ENCODE measurements at regions not wholly inside any gene's neighbourhood (a gene's known extent, or its start where the extent isn't known, plus 50 kb on each side); places are given as distances from the start of the nearest gene placed in this dataset.

- dilution Hi-C loops (cut with MboI; ENCODE audit: extremely low pct_ligation_motif_present, low sequenced_read_pairs) (no loop called here), intact Hi-C loops (cut with micrococcal nuclease) (loop anchor here (1.0 to 5.0 kb wide), 6 partner anchors 10 to 193 kb away; no protein-coding TSS in a partner anchor)
- Histone ChIP-seq H3K27me3 (ENCODE audit: control insufficient read depth in 2 of 2, insufficient read depth in 2 of 2, low read length in 2 of 2) (no peaks in the 10 kb centered on the region), H3K9me1 (replicated peaks; ENCODE audit: control insufficient read depth, extremely low read depth, insufficient read depth, low read length) (no peaks in the 10 kb centered on the region), H3K4me2 (ENCODE audit: insufficient read depth, low read length) (peak overlapping the region; percentile 77), H3K27ac (ENCODE audit: insufficient read depth, low read depth, low read length) (peak overlapping the region; percentile 100), H3K9ac (replicated peaks; ENCODE audit: extremely low read depth, insufficient read depth, low read length) (peak overlapping the region; percentile 100), H3K79me2 (ENCODE audit: control insufficient read depth, insufficient read depth, low read length) (peaks cover 67% of the 10 kb centered on the region), H3K9me3 (replicated peaks; ENCODE audit: control insufficient read depth, insufficient read depth, low read length) (no peaks in the 10 kb centered on the region), H4K20me1 (replicated peaks; ENCODE audit: control insufficient read depth, extremely low read depth, insufficient read depth, low read length) (no peaks in the 10 kb centered on the region), H2AFZ (ENCODE audit: low read depth, low read length) (no peak overlapping the region), H3K4me3 (replicated peaks in 1 of 3; ENCODE audit: insufficient read depth in 1 of 3, low read depth in 1 of 3, low read length in 3 of 3) (peak overlapping the region in 2 of 3 experiments; percentile 14 to 42), H3K4me1 (ENCODE audit: control insufficient read depth, extremely low read depth, insufficient read depth, low read length) (peaks cover 63% of the 10 kb centered on the region), H3K36me3 (ENCODE audit: control insufficient read depth in 2 of 2, extremely low read depth in 1 of 2, insufficient read depth in 2 of 2, low read length in 2 of 2) (no peaks in the 10 kb centered on the region)
- FAIRE-seq = no peak
- TF ChIP-seq GATA2 (IDR thresholded peaks at IDR 0.05; ENCODE audit: insufficient read depth, insufficient read length, low read depth, low read length) (no peak), FOS (IDR thresholded peaks at IDR 0.05; ENCODE audit: borderline replicate concordance, insufficient read depth, low read length) (peak; percentile 47)
- TSS peak; percentile 48 for BruUV-seq (replicated peaks)
- peak; percentile 33 for DNase-seq (ENCODE audit: low read depth, low spot score)
- POLR2A ChIA-PET = interaction anchor here (0.6 to 4.3 kb wide), 8 partner anchors 8 to 87 kb away, joined by 3 to 33 read pairs (median 4); no protein-coding TSS in a partner anchor
- CTCF ChIA-PET = interaction anchor here (0.7 to 13.7 kb wide), 10 partner anchors 8 to 155 kb away, joined by 3 to 160 read pairs (median 4); no protein-coding TSS in a partner anchor
These were observed 179.9 kb upstream of the KLF14 start for GRCh38 chr7:130913639-130914553.

DNA sequence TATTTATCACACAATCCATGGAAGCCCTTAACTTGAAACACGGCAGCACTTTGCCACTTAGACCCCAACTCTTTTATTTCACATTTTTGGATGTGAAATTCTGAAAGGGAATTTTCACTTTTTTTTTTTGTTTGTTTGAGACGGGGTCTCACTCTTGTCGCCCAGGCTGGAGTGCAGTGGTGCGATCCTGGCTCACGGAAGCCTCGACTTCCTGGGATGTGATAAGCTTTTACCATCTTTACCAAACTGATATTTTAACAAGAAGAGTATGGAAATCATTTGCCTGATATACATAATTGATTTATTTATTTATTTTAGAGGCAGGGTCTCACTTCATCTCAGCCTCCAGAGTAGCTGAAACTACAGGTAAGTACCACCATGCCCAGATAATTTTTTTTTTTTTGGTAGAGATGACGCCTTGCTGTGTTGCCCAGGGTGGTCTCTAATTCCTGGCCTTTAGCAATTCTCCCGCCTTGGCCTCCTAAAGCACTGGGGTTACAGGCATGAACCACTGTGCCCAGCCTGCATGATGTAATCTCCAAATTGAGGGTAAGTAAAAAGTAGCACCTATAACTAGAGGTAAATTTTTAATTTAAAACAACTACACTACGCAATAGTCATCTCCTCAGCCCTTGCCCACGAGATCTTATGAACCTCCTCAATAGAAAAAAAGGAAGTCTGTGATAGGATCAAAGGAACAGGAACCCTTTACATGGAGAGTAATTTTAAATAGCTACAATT, 180.7 kb upstream of the KLF14 start:
- CTCF ChIA-PET = interaction anchor here (1.1 to 13.7 kb wide), 7 partner anchors 16 to 126 kb away, joined by 4 to 160 read pairs (median 6); no protein-coding TSS in a partner anchor
- DNase-seq (ENCODE audit: low read depth, low spot score) (no peak), FAIRE-seq (no peak)
- intact Hi-C loops (cut with micrococcal nuclease) (loop anchor here (5.0 kb wide), 1 partner anchor 193 kb away; no protein-coding TSS in a partner anchor), dilution Hi-C loops (cut with MboI; ENCODE audit: extremely low pct_ligation_motif_present, low sequenced_read_pairs) (no loop called here)
- peak overlapping the region; percentile 77 for H3K4me2 ChIP-seq (ENCODE audit: insufficient read depth, low read length)
- H3K9me3 ChIP-seq (replicated peaks; ENCODE audit: control insufficient read depth, insufficient read depth, low read length) = no peaks in the 10 kb centered on the region
- no TSS peak for BruUV-seq (replicated peaks)
- peaks cover 55% of the 10 kb centered on the region for H3K4me1 ChIP-seq (ENCODE audit: control insufficient read depth, extremely low read depth, insufficient read depth, low read length)
- no peaks in the 10 kb centered on the region for H3K36me3 ChIP-seq (ENCODE audit: control insufficient read depth in 2 of 2, extremely low read depth in 1 of 2, insufficient read depth in 2 of 2, low read length in 2 of 2)
- POLR2A ChIA-PET = interaction anchor here (0.6 to 4.3 kb wide), 2 partner anchors 11 to 504 kb away, joined by 6 to 33 read pairs; no protein-coding TSS in a partner anchor
- TF ChIP-seq, protein P1, sequence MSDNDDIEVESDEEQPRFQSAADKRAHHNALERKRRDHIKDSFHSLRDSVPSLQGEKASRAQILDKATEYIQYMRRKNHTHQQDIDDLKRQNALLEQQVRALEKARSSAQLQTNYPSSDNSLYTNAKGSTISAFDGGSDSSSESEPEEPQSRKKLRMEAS (IDR thresholded peaks at IDR 0.05; ENCODE audit: insufficient read depth, insufficient read length) = no peak
- no peak for TF ChIP-seq POLR2A (IDR thresholded peaks at IDR 0.05; ENCODE audit: low read depth, low read length)
- H3K27ac ChIP-seq (ENCODE audit: insufficient read depth, low read depth, low read length) = peak overlapping the region; percentile 100
- H3K79me2 ChIP-seq (ENCODE audit: control insufficient read depth, insufficient read depth, low read length) = peaks cover 58% of the 10 kb centered on the region
- no peak overlapping the region for H3K4me3 ChIP-seq (replicated peaks in 1 of 3; ENCODE audit: insufficient read depth in 1 of 3, low read depth in 1 of 3, low read length in 3 of 3)
- peak overlapping the region; percentile 100 for H3K9ac ChIP-seq (replicated peaks; ENCODE audit: extremely low read depth, insufficient read depth, low read length)
- no peak overlapping the region for H2AFZ ChIP-seq (ENCODE audit: low read depth, low read length)
- H4K20me1 ChIP-seq (replicated peaks; ENCODE audit: control insufficient read depth, extremely low read depth, insufficient read depth, low read length) = no peaks in the 10 kb centered on the region
- H3K9me1 ChIP-seq (replicated peaks; ENCODE audit: control insufficient read depth, extremely low read depth, insufficient read depth, low read length) = no peaks in the 10 kb centered on the region
- no peaks in the 10 kb centered on the region for H3K27me3 ChIP-seq (ENCODE audit: control insufficient read depth in 2 of 2, insufficient read depth in 2 of 2, low read length in 2 of 2)
